GM12865 (cell line): ENCODE measurements at regions not wholly inside any gene's neighbourhood (a gene's known extent, or its start where the extent isn't known, plus 50 kb on each side); places are given as distances from the start of the nearest gene placed in this dataset.

Source experiments
- DNase-seq: peaks from one replicate; pipeline ENCODE4 v3.0.0; 2010; ENCODE audit warnings: low read depth
- H3K4me3 ChIP-seq: 2 replicates; pipeline ENCODE4 v1.5.1; 2011; ENCODE audit warnings: mild to moderate bottlenecking, low read depth, low read length, control low read depth
- CTCF ChIP-seq: IDR thresholded peaks from 2 replicates; pipeline ENCODE4 v1.5.1; 2011; ENCODE audit warnings: low read length, control low read depth, low read depth, inconsistent platforms; ENCODE audit not compliant: insufficient read depth; ENCODE audit errors: missing control alignments

- no peak for DNase-seq
- no peak for TF ChIP-seq CTCF
- no peak overlapping the region for H3K4me3 ChIP-seq
These were observed 154.6 kb upstream of the RPS6KA3 start for GRCh38 chrX:20421275-20421674.

- no peak for DNase-seq
- TF ChIP-seq CTCF = no peak
- H3K4me3 ChIP-seq = no peak overlapping the region
These were observed 153.3 kb upstream of the RPS6KA3 start for GRCh38 chrX:20420058-20420457.

- DNase-seq = peak; percentile 53
- no peak for TF ChIP-seq CTCF
- no peak overlapping the region for H3K4me3 ChIP-seq
These were observed 151.9 kb upstream of the RPS6KA3 start for GRCh38 chrX:20418379-20419150.

- TF ChIP-seq CTCF = no peak
- H3K4me3 ChIP-seq = no peak overlapping the region
- no peak for DNase-seq
These were observed 148.2 kb upstream of the RPS6KA3 start for GRCh38 chrX:20414762-20415445.

GRCh38 chrX:20414066-20414465 lies 147.4 kb upstream of the RPS6KA3 start:
- DNase-seq = peak; percentile 24
- no peak overlapping the region for H3K4me3 ChIP-seq
- TF ChIP-seq CTCF = no peak

GRCh38 chrX:20412871-20413486 lies 146.3 kb upstream of the RPS6KA3 start:
- peak; percentile 73 for DNase-seq
- TF ChIP-seq CTCF = no peak
- H3K4me3 ChIP-seq = no peak overlapping the region
